RWPE2 (cell line): ENCODE measurements at regions not wholly inside any gene's neighbourhood (a gene's known extent, or its start where the extent isn't known, plus 50 kb on each side); places are given as distances from the start of the nearest gene placed in this dataset.

ENCODE experiments used
- ATAC-seq: fragments of 200-7000 bp; cut with Tn5 transposase; 3 replicates; pipeline ENCODE4 v1.9.1; 2021; ENCODE audit warnings: low read depth
- DNase-seq: peaks from one replicate; pipeline ENCODE4 v3.0.0-alpha.2; 2020; ENCODE audit warnings: low spot score
- H3K27ac ChIP-seq: fragments of 450-650 bp; 2 replicates; pipeline ENCODE4 v1.5.1; 2017; ENCODE audit warnings: mild to moderate bottlenecking; ENCODE audit not compliant: poor library complexity, severe bottlenecking
- H3K27me3 ChIP-seq: fragments of 250-450 bp; sonication (Bioruptor Pico); 2 replicates; pipeline ENCODE4 v1.5.1; 2021; ENCODE audit warnings: mild to moderate bottlenecking, moderate library complexity; ENCODE audit not compliant: insufficient read depth, poor library complexity, severe bottlenecking
- H3K36me3 ChIP-seq: fragments of 250-450 bp; sonication (Bioruptor Pico); 2 replicates; pipeline ENCODE4 v1.5.1; 2020; ENCODE audit warnings: low read depth, mild to moderate bottlenecking, moderate library complexity
- H3K4me1 ChIP-seq: fragments of 250-450 bp; sonication (Bioruptor Pico); 2 replicates; pipeline ENCODE4 v1.5.1; 2021; ENCODE audit warnings: mild to moderate bottlenecking, moderate library complexity; ENCODE audit not compliant: insufficient read depth, poor library complexity, severe bottlenecking
- H3K4me3 ChIP-seq: fragments of 250-450 bp; sonication (Bioruptor Pico); 2 replicates; pipeline ENCODE4 v1.5.1; 2021; ENCODE audit warnings: mild to moderate bottlenecking, moderate library complexity; ENCODE audit not compliant: severe bottlenecking
- H3K9me3 ChIP-seq: fragments of 250-450 bp; sonication (Bioruptor Pico); 2 replicates; pipeline ENCODE4 v1.5.1; 2021; ENCODE audit warnings: mild to moderate bottlenecking, moderate library complexity; ENCODE audit not compliant: severe bottlenecking
- TF ChIP-seq, protein P1 (sequence below): fragments of 450-650 bp; IDR thresholded peaks from one replicate; pipeline ENCODE4 v1.5.1; 2017; ENCODE audit warnings: mild to moderate bottlenecking, moderate library complexity; ENCODE audit not compliant: poor library complexity, severe bottlenecking

DNA sequence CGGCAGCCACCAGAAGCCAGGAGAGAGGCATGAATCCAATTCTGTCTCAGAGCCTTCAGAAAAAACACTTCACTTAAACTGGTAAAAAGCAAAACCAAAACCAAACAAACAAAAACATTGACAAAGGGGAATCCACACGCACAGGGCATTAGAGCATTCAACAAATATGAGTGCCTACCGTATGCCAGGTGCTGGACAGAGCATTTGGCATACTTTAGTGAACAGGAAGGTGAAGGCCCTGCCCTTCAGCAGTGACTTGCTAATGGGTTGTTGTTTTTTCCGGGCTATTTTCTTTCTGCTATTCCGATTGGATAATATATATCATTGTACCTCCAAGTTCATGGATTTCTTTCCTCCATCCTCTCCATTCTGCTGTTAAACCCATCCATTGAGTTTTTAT lies 71.7 kb upstream of the RUFY1 start:
- H3K9me3 ChIP-seq: no peaks in the 10 kb centered on the region
- no peaks in the 10 kb centered on the region for H3K27me3 ChIP-seq
- TF ChIP-seq, protein P1, sequence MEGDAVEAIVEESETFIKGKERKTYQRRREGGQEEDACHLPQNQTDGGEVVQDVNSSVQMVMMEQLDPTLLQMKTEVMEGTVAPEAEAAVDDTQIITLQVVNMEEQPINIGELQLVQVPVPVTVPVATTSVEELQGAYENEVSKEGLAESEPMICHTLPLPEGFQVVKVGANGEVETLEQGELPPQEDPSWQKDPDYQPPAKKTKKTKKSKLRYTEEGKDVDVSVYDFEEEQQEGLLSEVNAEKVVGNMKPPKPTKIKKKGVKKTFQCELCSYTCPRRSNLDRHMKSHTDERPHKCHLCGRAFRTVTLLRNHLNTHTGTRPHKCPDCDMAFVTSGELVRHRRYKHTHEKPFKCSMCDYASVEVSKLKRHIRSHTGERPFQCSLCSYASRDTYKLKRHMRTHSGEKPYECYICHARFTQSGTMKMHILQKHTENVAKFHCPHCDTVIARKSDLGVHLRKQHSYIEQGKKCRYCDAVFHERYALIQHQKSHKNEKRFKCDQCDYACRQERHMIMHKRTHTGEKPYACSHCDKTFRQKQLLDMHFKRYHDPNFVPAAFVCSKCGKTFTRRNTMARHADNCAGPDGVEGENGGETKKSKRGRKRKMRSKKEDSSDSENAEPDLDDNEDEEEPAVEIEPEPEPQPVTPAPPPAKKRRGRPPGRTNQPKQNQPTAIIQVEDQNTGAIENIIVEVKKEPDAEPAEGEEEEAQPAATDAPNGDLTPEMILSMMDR: no peak

GRCh38 chr5:179475208-179475751 lies 75.1 kb upstream of the RUFY1 start:
- no peaks in the 10 kb centered on the region for H3K36me3 ChIP-seq
- peak; percentile 58 for DNase-seq
- H3K27me3 ChIP-seq: no peaks in the 10 kb centered on the region
- ATAC-seq: no peak
- no peak overlapping the region for H3K4me3 ChIP-seq
- H3K9me3 ChIP-seq: no peaks in the 10 kb centered on the region
- no peak overlapping the region for H3K27ac ChIP-seq
- TF ChIP-seq, protein P1: no peak
- H3K4me1 ChIP-seq: no peaks in the 10 kb centered on the region

More for the DNA sequence above, 71.7 kb upstream of the RUFY1 start:
- Histone ChIP-seq H3K4me1 (no peaks in the 10 kb centered on the region), H3K27ac (no peak overlapping the region), H3K36me3 (no peaks in the 10 kb centered on the region), H3K4me3 (no peak overlapping the region)
- DNase-seq (no peak), ATAC-seq (no peak)

- Histone ChIP-seq H3K4me1 (no peaks in the 10 kb centered on the region), H3K36me3 (no peaks in the 10 kb centered on the region), H3K4me3 (no peak overlapping the region), H3K9me3 (no peaks in the 10 kb centered on the region), H3K27me3 (no peaks in the 10 kb centered on the region), H3K27ac (no peak overlapping the region)
- DNase-seq: no peak
- TF ChIP-seq, protein P1: no peak
- no peak for ATAC-seq
Measured at GRCh38 chr5:179472641-179473040, 77.7 kb upstream of the RUFY1 start.

- TF ChIP-seq, protein P1: no peak
- ATAC-seq: no peak
- H3K4me3 ChIP-seq: no peak overlapping the region
- H3K4me1 ChIP-seq: no peaks in the 10 kb centered on the region
- no peak for DNase-seq
- H3K27me3 ChIP-seq: no peaks in the 10 kb centered on the region
- H3K9me3 ChIP-seq: no peaks in the 10 kb centered on the region
- H3K27ac ChIP-seq: no peak overlapping the region
- H3K36me3 ChIP-seq: no peaks in the 10 kb centered on the region
Measured at GRCh38 chr5:179472174-179472573, 78.2 kb upstream of the RUFY1 start.

DNA sequence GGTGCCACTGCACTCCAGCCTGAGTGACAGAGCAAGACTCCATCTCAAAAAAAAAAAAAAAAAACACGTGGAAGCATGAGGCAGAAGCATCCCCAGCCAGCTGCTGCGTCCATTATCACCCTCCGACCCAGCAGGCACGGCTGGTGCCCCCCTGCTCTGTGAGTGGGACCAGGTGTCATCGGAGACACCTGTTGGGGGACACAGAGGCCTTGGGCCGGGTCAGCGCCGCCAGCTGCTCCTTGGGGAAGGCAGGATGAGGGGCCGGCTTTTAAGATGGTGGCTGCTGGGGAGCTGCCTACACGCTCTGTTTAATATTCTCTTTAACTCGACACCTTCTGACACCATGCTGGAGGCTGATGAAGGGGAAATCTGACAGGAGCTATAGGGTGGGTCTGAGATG lies 80.2 kb upstream of the RUFY1 start:
- H3K27me3 ChIP-seq: no peaks in the 10 kb centered on the region
- TF ChIP-seq, protein P1: no peak
- no peak overlapping the region for H3K4me3 ChIP-seq
- ATAC-seq (no peak), DNase-seq (no peak)
- no peaks in the 10 kb centered on the region for H3K36me3 ChIP-seq
- no peak overlapping the region for H3K27ac ChIP-seq
- no peaks in the 10 kb centered on the region for H3K9me3 ChIP-seq
- no peaks in the 10 kb centered on the region for H3K4me1 ChIP-seq
